Loucy (cell line): ENCODE measurements at regions not wholly inside any gene's neighbourhood (a gene's known extent, or its start where the extent isn't known, plus 50 kb on each side); places are given as distances from the start of the nearest gene placed in this dataset.

ENCODE experiments used
- CTCF ChIP-seq: fragments of 200-600 bp; sonication (generic); conservative IDR thresholded peaks from 2 replicates; pipeline ENCODE4 v1.5.1; 2014; ENCODE audit warnings: mild to moderate bottlenecking, antibody characterized with exemption, low read length
- EZH2phosphoT487 ChIP-seq: fragments of 200-600 bp; IDR thresholded peaks from 2 replicates; pipeline ENCODE4 v1.6.1; 2018; ENCODE audit warnings: antibody characterized with exemption, mild to moderate bottlenecking, moderate library complexity, borderline replicate concordance

- TF ChIP-seq CTCF (no peak), EZH2phosphoT487 (no peak)
These were observed 490.6 kb upstream of the HS3ST1 start for GRCh38 chr4:11919316-11919715.
